T-helper 17 cell (primary cell): ENCODE measurements at regions not wholly inside any gene's neighbourhood (a gene's known extent, or its start where the extent isn't known, plus 50 kb on each side); places are given as distances from the start of the nearest gene placed in this dataset.
"Not testable (repeated sequence)": the region's sequence is repeated elsewhere in the genome, so short reads cannot be mapped to it uniquely, and the experiment has no call there.

Experiments used
- ATAC-seq: fragments of 150-1000 bp; cut with Tn5 transposase; 2 replicates; pipeline ENCODE4 v1.10.0; 2021; ENCODE audit warnings: mild to moderate bottlenecking, moderate library complexity
- DNase-seq, 3 donors: peaks; one replicate each; pipeline versions ENCODE4 v3.0.0 to v3.0.0-alpha.2; 2020 to 2021
- H3K9me3 ChIP-seq: one replicate; pipeline ENCODE4 v1.7.0; 2013; ENCODE audit warnings: low read length, mild to moderate bottlenecking; ENCODE audit not compliant: control insufficient read depth, poor library complexity, severe bottlenecking
- H3K27ac Mint-ChIP-seq: one replicate; pipeline ENCODE4 v1.8.0; 2022; ENCODE audit warnings: mild to moderate bottlenecking, moderate library complexity, mixed read lengths
- H3K27me3 Mint-ChIP-seq: one replicate; pipeline ENCODE4 v1.8.0; 2022; ENCODE audit warnings: mixed read lengths
- H3K36me3 Mint-ChIP-seq: one replicate; pipeline ENCODE4 v1.8.0; 2022; ENCODE audit warnings: low read depth, mixed read lengths
- H3K4me1 Mint-ChIP-seq: one replicate; pipeline ENCODE4 v1.8.0; 2022; ENCODE audit warnings: mild to moderate bottlenecking, mixed read lengths
- H3K4me3 Mint-ChIP-seq: one replicate; pipeline ENCODE4 v1.8.0; 2022; ENCODE audit warnings: mild to moderate bottlenecking, moderate library complexity, mixed read lengths

GRCh38 chr4:79609817-79610216 is 201.8 kb upstream of the GK2 start:
- H3K4me3 Mint-ChIP-seq = no peak overlapping the region
- no peak overlapping the region for H3K27ac Mint-ChIP-seq
- H3K9me3 ChIP-seq = no peaks in the 10 kb centered on the region
- H3K36me3 Mint-ChIP-seq = no peaks in the 10 kb centered on the region
- no peaks in the 10 kb centered on the region for H3K4me1 Mint-ChIP-seq
- DNase-seq (no peak), ATAC-seq (no peak)
- peaks cover 22% of the 10 kb centered on the region for H3K27me3 Mint-ChIP-seq

- Mint-ChIP-seq H3K27ac (no peak overlapping the region), H3K27me3 (peaks cover 15% of the 10 kb centered on the region), H3K4me1 (peaks cover 3% of the 10 kb centered on the region), H3K36me3 (no peaks in the 10 kb centered on the region), H3K4me3 (no peak overlapping the region)
- DNase-seq = no peak
- no peak for ATAC-seq
- H3K9me3 ChIP-seq = no peaks in the 10 kb centered on the region
These were observed 200.0 kb upstream of the GK2 start for GRCh38 chr4:79607979-79608378.

- peaks cover 3% of the 10 kb centered on the region for H3K4me1 Mint-ChIP-seq
- DNase-seq (no peak), ATAC-seq (no peak)
- no peak overlapping the region for H3K4me3 Mint-ChIP-seq
- no peaks in the 10 kb centered on the region for H3K36me3 Mint-ChIP-seq
- H3K9me3 ChIP-seq = no peaks in the 10 kb centered on the region
- H3K27ac Mint-ChIP-seq = no peak overlapping the region
- no peaks in the 10 kb centered on the region for H3K27me3 Mint-ChIP-seq
These were observed 196.1 kb upstream of the GK2 start for GRCh38 chr4:79604152-79604551.

- no peaks in the 10 kb centered on the region for H3K9me3 ChIP-seq
- H3K4me3 Mint-ChIP-seq = no peak overlapping the region
- DNase-seq (no peak), ATAC-seq (peak; percentile 59)
- H3K27me3 Mint-ChIP-seq = no peaks in the 10 kb centered on the region
- H3K36me3 Mint-ChIP-seq = no peaks in the 10 kb centered on the region
- H3K4me1 Mint-ChIP-seq = peaks cover 3% of the 10 kb centered on the region
- no peak overlapping the region for H3K27ac Mint-ChIP-seq
These were observed 195.7 kb upstream of the GK2 start for GRCh38 chr4:79603681-79604080.

- peaks cover 3% of the 10 kb centered on the region for H3K4me1 Mint-ChIP-seq
- H3K9me3 ChIP-seq = no peaks in the 10 kb centered on the region
- no peak overlapping the region for H3K27ac Mint-ChIP-seq
- ATAC-seq (no peak), DNase-seq (no peak)
- no peaks in the 10 kb centered on the region for H3K27me3 Mint-ChIP-seq
- H3K4me3 Mint-ChIP-seq = no peak overlapping the region
- H3K36me3 Mint-ChIP-seq = no peaks in the 10 kb centered on the region
These were observed 191.7 kb upstream of the GK2 start for GRCh38 chr4:79599691-79600090.

- Mint-ChIP-seq H3K36me3 (no peaks in the 10 kb centered on the region), H3K27ac (no peak overlapping the region), H3K27me3 (no peaks in the 10 kb centered on the region), H3K4me1 (peaks cover 3% of the 10 kb centered on the region), H3K4me3 (no peak overlapping the region)
- no peaks in the 10 kb centered on the region for H3K9me3 ChIP-seq
- ATAC-seq (no peak), DNase-seq (no peak)
These were observed 190.8 kb upstream of the GK2 start for GRCh38 chr4:79598801-79599200.

- ATAC-seq (no peak), DNase-seq (no peak)
- H3K9me3 ChIP-seq = no peaks in the 10 kb centered on the region
- Mint-ChIP-seq H3K36me3 (no peaks in the 10 kb centered on the region), H3K27me3 (no peaks in the 10 kb centered on the region), H3K27ac (no peak overlapping the region), H3K4me1 (no peaks in the 10 kb centered on the region), H3K4me3 (no peak overlapping the region)
These were observed 190.2 kb upstream of the GK2 start for GRCh38 chr4:79598214-79598613.

GRCh38 chr4:79597266-79597665 is 189.2 kb upstream of the GK2 start:
- H3K9me3 ChIP-seq = no peaks in the 10 kb centered on the region
- no peaks in the 10 kb centered on the region for H3K27me3 Mint-ChIP-seq
- H3K27ac Mint-ChIP-seq = no peak overlapping the region
- no peak overlapping the region for H3K4me3 Mint-ChIP-seq
- ATAC-seq (no peak), DNase-seq (no peak)
- no peaks in the 10 kb centered on the region for H3K36me3 Mint-ChIP-seq
- no peaks in the 10 kb centered on the region for H3K4me1 Mint-ChIP-seq

GRCh38 chr4:79592218-79592617 is 184.2 kb upstream of the GK2 start:
- ATAC-seq, H3K27me3 Mint-ChIP-seq, H3K36me3 Mint-ChIP-seq, H3K4me1 Mint-ChIP-seq, H3K9me3 ChIP-seq, H3K4me3 Mint-ChIP-seq, H3K27ac Mint-ChIP-seq, DNase-seq: not testable (repeated sequence)

GRCh38 chr4:79588679-79589078 is 180.7 kb upstream of the GK2 start:
- ATAC-seq (no peak), DNase-seq (no peak)
- H3K9me3 ChIP-seq = no peaks in the 10 kb centered on the region
- H3K4me1 Mint-ChIP-seq = no peaks in the 10 kb centered on the region
- H3K27me3 Mint-ChIP-seq = peaks cover 11% of the 10 kb centered on the region
- H3K27ac Mint-ChIP-seq = no peak overlapping the region
- H3K36me3 Mint-ChIP-seq = no peaks in the 10 kb centered on the region
- H3K4me3 Mint-ChIP-seq = no peak overlapping the region

- not testable (repeated sequence) for H3K4me1 Mint-ChIP-seq, H3K36me3 Mint-ChIP-seq, H3K4me3 Mint-ChIP-seq, H3K27ac Mint-ChIP-seq, DNase-seq, H3K9me3 ChIP-seq, ATAC-seq
- peaks cover 13% of the 10 kb centered on the region for H3K27me3 Mint-ChIP-seq
These were observed 179.2 kb upstream of the GK2 start for GRCh38 chr4:79587207-79587606.

GRCh38 chr4:79585834-79586233 is 177.8 kb upstream of the GK2 start:
- no peak for DNase-seq
- peaks cover 18% of the 10 kb centered on the region for H3K27me3 Mint-ChIP-seq
- H3K27ac Mint-ChIP-seq = no peak overlapping the region
- H3K4me3 Mint-ChIP-seq = no peak overlapping the region
- H3K9me3 ChIP-seq = no peaks in the 10 kb centered on the region
- no peaks in the 10 kb centered on the region for H3K4me1 Mint-ChIP-seq
- ATAC-seq = no peak
- H3K36me3 Mint-ChIP-seq = no peaks in the 10 kb centered on the region

- ATAC-seq (no peak), DNase-seq (no peak)
- Mint-ChIP-seq H3K27me3 (peaks cover 18% of the 10 kb centered on the region), H3K27ac (no peak overlapping the region), H3K4me3 (no peak overlapping the region), H3K36me3 (no peaks in the 10 kb centered on the region), H3K4me1 (no peaks in the 10 kb centered on the region)
- H3K9me3 ChIP-seq = no peaks in the 10 kb centered on the region
These were observed 177.3 kb upstream of the GK2 start for GRCh38 chr4:79585330-79585729.

GRCh38 chr4:79584902-79585301 is 176.9 kb upstream of the GK2 start:
- no peak for DNase-seq
- Mint-ChIP-seq H3K27ac (no peak overlapping the region), H3K36me3 (no peaks in the 10 kb centered on the region), H3K4me1 (no peaks in the 10 kb centered on the region), H3K4me3 (no peak overlapping the region), H3K27me3 (peaks cover 18% of the 10 kb centered on the region)
- H3K9me3 ChIP-seq = no peaks in the 10 kb centered on the region
- ATAC-seq = no peak

GRCh38 chr4:79584352-79584751 is 176.3 kb upstream of the GK2 start:
- Mint-ChIP-seq H3K36me3 (no peaks in the 10 kb centered on the region), H3K4me3 (no peak overlapping the region), H3K4me1 (no peaks in the 10 kb centered on the region), H3K27me3 (peaks cover 19% of the 10 kb centered on the region), H3K27ac (no peak overlapping the region)
- ATAC-seq = no peak
- no peaks in the 10 kb centered on the region for H3K9me3 ChIP-seq
- no peak for DNase-seq
